ENCODE measurements at regions not wholly inside any gene's neighbourhood (a gene's known extent, or its start where the extent isn't known, plus 50 kb on each side); places are given as distances from the start of the nearest gene placed in this dataset.

- intact Hi-C loops (cut with DNase I): no loop called here
- no peaks in the 10 kb centered on the region for H3K27me3 ChIP-seq
- TF ChIP-seq, protein P1, sequence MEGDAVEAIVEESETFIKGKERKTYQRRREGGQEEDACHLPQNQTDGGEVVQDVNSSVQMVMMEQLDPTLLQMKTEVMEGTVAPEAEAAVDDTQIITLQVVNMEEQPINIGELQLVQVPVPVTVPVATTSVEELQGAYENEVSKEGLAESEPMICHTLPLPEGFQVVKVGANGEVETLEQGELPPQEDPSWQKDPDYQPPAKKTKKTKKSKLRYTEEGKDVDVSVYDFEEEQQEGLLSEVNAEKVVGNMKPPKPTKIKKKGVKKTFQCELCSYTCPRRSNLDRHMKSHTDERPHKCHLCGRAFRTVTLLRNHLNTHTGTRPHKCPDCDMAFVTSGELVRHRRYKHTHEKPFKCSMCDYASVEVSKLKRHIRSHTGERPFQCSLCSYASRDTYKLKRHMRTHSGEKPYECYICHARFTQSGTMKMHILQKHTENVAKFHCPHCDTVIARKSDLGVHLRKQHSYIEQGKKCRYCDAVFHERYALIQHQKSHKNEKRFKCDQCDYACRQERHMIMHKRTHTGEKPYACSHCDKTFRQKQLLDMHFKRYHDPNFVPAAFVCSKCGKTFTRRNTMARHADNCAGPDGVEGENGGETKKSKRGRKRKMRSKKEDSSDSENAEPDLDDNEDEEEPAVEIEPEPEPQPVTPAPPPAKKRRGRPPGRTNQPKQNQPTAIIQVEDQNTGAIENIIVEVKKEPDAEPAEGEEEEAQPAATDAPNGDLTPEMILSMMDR (IDR thresholded peaks at IDR 0.05): no peak
Observed at GRCh38 chr15:62421289-62421688, 256.2 kb upstream of the C2CD4B start.

DNA sequence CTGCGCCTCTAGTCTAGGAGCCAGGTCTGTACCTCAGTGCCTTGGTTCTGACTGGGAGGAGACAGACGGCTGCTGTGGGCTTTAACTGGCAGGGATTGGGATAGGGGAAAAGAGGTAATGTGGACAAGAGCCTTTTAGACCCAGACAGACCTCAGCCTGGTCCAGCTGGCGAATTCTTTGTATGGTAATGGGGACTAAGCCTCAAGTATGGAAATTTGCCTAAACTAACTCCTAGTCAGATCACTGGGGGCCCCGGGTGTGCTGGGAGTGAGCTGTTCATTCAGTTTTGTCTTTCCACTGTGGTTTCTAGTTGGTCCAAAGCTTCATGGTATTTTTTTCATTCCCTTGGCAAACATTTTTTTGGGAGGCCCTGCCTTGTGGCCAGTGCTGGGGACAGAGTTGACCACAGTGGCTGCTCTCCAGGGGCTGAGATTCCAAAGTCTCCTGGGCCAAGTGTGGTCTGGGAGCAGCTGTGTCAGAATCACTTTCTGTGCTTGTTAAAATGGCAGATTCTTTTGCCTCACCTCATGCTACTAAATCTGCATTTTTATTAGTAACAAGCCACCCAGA, 261.4 kb upstream of the C2CD4B start:
- no peaks in the 10 kb centered on the region for H3K9me3 ChIP-seq
- no peak for DNase-seq (ENCODE audit: low spot score in 2 of 2)
- intact Hi-C loops (cut with DNase I): no loop called here
- H3K27ac ChIP-seq: peak overlapping the region; percentile 78 to 82
- no peak overlapping the region for H3K4me3 ChIP-seq
- peaks cover 12 to 46% of the 10 kb centered on the region in 2 donors for H3K4me1 ChIP-seq
- TF ChIP-seq, protein P1 (IDR thresholded peaks at IDR 0.05): no peak
- no peaks in the 10 kb centered on the region for H3K36me3 ChIP-seq
- H3K27me3 ChIP-seq: no peaks in the 10 kb centered on the region

More at GRCh38 chr15:62421289-62421688, 256.2 kb upstream of the C2CD4B start:
- H3K4me3 ChIP-seq: no peak overlapping the region
- H3K27ac ChIP-seq: peak overlapping the region in 1 of 2 donors; percentile 42
- no peaks in the 10 kb centered on the region for H3K9me3 ChIP-seq
- H3K4me1 ChIP-seq: peaks cover 10 to 29% of the 10 kb centered on the region in 2 donors
- no peak for DNase-seq (ENCODE audit: low spot score in 2 of 2)
- no peaks in the 10 kb centered on the region for H3K36me3 ChIP-seq

GRCh38 chr15:62428259-62428658, 263.2 kb upstream of the C2CD4B start:
- TF ChIP-seq, protein P1 (IDR thresholded peaks at IDR 0.05): no peak
- intact Hi-C loops (cut with DNase I): no loop called here
- Histone ChIP-seq H3K36me3 (no peaks in the 10 kb centered on the region), H3K27me3 (no peaks in the 10 kb centered on the region), H3K4me3 (no peak overlapping the region), H3K9me3 (no peaks in the 10 kb centered on the region), H3K27ac (peak overlapping the region in 1 of 2 donors; percentile 82), H3K4me1 (peaks cover 16 to 59% of the 10 kb centered on the region in 2 donors)
- no peak for DNase-seq (ENCODE audit: low spot score in 2 of 2)

DNA sequence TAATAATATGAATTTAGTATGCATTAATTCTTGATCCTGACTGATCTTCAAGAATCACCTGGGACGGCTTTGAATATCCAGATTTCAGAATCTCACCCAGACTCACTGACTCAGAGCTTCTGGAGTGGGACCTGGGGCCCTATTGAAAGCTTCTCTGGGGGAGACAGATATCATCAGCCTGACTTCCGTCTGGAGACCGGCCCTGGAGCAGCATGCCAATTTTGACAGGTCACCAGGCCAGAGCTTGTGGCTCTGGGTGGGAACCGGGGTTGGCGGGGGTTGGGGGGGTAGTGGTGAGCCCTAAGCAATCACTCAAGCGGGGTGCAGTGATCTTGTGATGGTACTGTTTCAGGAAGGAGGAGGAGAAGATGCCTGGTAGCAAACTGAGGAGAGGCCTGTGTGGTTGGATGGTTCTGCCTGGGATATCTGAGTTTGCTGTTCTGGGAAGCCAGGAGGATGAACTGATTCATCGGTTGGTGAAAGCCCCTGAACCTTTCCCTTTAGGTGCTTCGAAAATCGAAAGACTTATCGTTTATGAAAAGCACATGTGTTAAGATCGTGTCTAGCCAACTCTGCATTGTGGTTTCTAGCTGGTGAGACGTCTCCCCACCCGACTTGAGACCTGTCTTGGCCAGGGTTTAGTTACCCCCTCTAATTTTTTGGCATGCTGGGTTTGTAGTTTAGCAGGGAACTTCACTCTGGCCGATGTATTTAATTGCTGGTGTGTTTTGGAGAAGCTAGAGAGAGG, 263.9 kb upstream of the C2CD4B start:
- H3K9me3 ChIP-seq: no peaks in the 10 kb centered on the region
- TF ChIP-seq, protein P1 (IDR thresholded peaks at IDR 0.05): no peak
- H3K27ac ChIP-seq: peak overlapping the region; percentile 46 to 57
- intact Hi-C loops (cut with DNase I): no loop called here
- H3K27me3 ChIP-seq: no peaks in the 10 kb centered on the region
- H3K36me3 ChIP-seq: no peaks in the 10 kb centered on the region
- DNase-seq (ENCODE audit: low spot score in 2 of 2): no peak
- no peak overlapping the region for H3K4me3 ChIP-seq
- peaks cover 16 to 60% of the 10 kb centered on the region in 2 donors for H3K4me1 ChIP-seq

DNA sequence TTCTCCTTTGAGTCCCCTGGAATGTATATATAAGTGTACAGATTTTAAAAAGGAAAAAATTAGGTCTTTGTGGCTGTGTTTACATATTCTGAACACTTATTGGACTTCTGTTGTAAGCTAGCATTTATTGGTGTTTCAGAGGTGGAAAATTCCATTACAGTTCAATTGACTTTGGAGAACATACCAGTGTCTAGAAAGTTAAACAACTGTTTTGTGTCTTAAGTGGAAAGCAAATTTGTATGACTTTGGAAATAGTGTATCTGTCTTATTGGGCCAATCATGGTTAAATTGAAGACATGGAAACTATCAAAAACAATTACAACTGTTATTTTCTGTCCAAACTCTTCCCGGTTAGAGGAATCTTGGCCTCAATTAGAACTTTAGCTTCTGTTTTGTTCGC, 265.0 kb upstream of the C2CD4B start:
- TF ChIP-seq, protein P1 (IDR thresholded peaks at IDR 0.05): no peak
- no peak for DNase-seq (ENCODE audit: low spot score in 2 of 2)
- Histone ChIP-seq H3K27me3 (no peaks in the 10 kb centered on the region), H3K4me3 (no peak overlapping the region), H3K9me3 (no peaks in the 10 kb centered on the region), H3K27ac (peak overlapping the region in 1 of 2 donors; percentile 57), H3K36me3 (no peaks in the 10 kb centered on the region), H3K4me1 (peaks cover 16 to 60% of the 10 kb centered on the region in 2 donors)
- intact Hi-C loops (cut with DNase I): loop anchor here (5.0 kb wide), 1 partner anchor 42 kb away; no protein-coding TSS in a partner anchor

Data from ascending aorta (tissue), 2 donors.